8988T (cell line): ENCODE measurements at regions not wholly inside any gene's neighbourhood (a gene's known extent, or its start where the extent isn't known, plus 50 kb on each side); places are given as distances from the start of the nearest gene placed in this dataset.
"Not testable (repeated sequence)": the region's sequence is repeated elsewhere in the genome, so short reads cannot be mapped to it uniquely, and the experiment has no call there.

ENCODE experiments used
- DNase-seq: peaks from one replicate; pipeline ENCODE4 v3.0.0; 2011

- DNase-seq: not testable (repeated sequence)
These were observed 69.9 kb downstream of the ALG1L2 start for GRCh38 chr3:130151555-130151954.

- DNase-seq: not testable (repeated sequence)
These were observed 71.6 kb downstream of the ALG1L2 start for GRCh38 chr3:130153247-130153646.

- DNase-seq: not testable (repeated sequence)
These were observed 73.8 kb downstream of the ALG1L2 start for GRCh38 chr3:130155464-130155863.

- DNase-seq: not testable (repeated sequence)
These were observed 85.2 kb downstream of the ALG1L2 start for GRCh38 chr3:130166856-130167255.

- DNase-seq: not testable (repeated sequence)
These were observed 93.6 kb downstream of the ALG1L2 start for GRCh38 chr3:130175195-130175594.

- DNase-seq: not testable (repeated sequence)
These were observed 95.0 kb downstream of the ALG1L2 start for GRCh38 chr3:130176476-130177256.

GRCh38 chr3:130178835-130179234, 97.2 kb downstream of the ALG1L2 start:
- not testable (repeated sequence) for DNase-seq

- not testable (repeated sequence) for DNase-seq
These were observed 97.8 kb downstream of the ALG1L2 start for GRCh38 chr3:130179353-130179970.

GRCh38 chr3:130182475-130182874, 100.8 kb downstream of the ALG1L2 start:
- not testable (repeated sequence) for DNase-seq

- DNase-seq: not testable (repeated sequence)
These were observed 102.1 kb downstream of the ALG1L2 start for GRCh38 chr3:130183689-130184088.

- not testable (repeated sequence) for DNase-seq
These were observed 102.8 kb downstream of the ALG1L2 start for GRCh38 chr3:130184152-130185024.

GRCh38 chr3:130201272-130201671, 119.6 kb downstream of the ALG1L2 start:
- not testable (repeated sequence) for DNase-seq

- not testable (repeated sequence) for DNase-seq
These were observed 122.0 kb downstream of the ALG1L2 start for GRCh38 chr3:130203633-130204032.

- DNase-seq: no peak
These were observed 117.9 kb upstream of the COL6A5 start for GRCh38 chr3:130227540-130227939.

GRCh38 chr3:130242850-130243569, 102.5 kb upstream of the COL6A5 start:
- DNase-seq: no peak

- no peak for DNase-seq
These were observed 101.7 kb upstream of the COL6A5 start for GRCh38 chr3:130243808-130244207.

GRCh38 chr3:130250982-130251381, 94.5 kb upstream of the COL6A5 start:
- DNase-seq: no peak

GRCh38 chr3:130255442-130255841, 90.0 kb upstream of the COL6A5 start:
- DNase-seq: no peak

GRCh38 chr3:130256821-130257340, 88.6 kb upstream of the COL6A5 start:
- DNase-seq: no peak

- no peak for DNase-seq
These were observed 86.9 kb upstream of the COL6A5 start for GRCh38 chr3:130258532-130258952.

- DNase-seq: no peak
These were observed 86.2 kb upstream of the COL6A5 start for GRCh38 chr3:130259166-130259874.

GRCh38 chr3:130260918-130261317, 84.6 kb upstream of the COL6A5 start:
- DNase-seq: no peak
